ENCODE measurements at regions not wholly inside any gene's neighbourhood (a gene's known extent, or its start where the extent isn't known, plus 50 kb on each side); places are given as distances from the start of the nearest gene placed in this dataset.

DNA sequence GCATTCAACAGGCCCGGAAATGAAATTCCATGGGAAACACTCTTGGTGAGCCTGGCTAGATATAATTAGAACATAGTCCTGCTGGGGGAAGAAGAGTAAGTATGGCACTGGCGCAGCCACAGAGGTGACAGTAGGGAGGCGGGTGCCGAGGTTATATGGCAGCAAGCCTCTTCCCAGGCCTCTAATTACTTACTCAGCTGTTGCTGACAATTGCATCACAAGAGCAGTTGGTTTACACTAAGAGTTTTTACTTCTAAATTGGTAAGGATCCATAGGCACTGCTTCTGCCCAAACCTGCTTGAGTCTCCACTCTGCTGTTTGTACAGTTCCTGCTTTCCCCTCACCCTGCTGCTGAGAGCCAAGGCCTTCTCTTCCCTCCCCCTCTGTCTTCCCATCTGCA, 93.3 kb upstream of the DUSP5 start:
- Histone ChIP-seq H3K4me2 (ENCODE audit: unreplicated experiment) (no peak overlapping the region), H3K4me1 (ENCODE audit: insufficient read depth) (peaks cover 32% of the 10 kb centered on the region), H3K9me2 (ENCODE audit: insufficient read depth) (no peaks in the 10 kb centered on the region), H3K4me3 (no peak overlapping the region), H3K9ac (no peak overlapping the region), H4K20me1 (ENCODE audit: insufficient read depth) (no peaks in the 10 kb centered on the region), H2AFZ (no peak overlapping the region), H3K27me3 (replicated peaks; ENCODE audit: insufficient read depth) (no peaks in the 10 kb centered on the region), H3F3A (ENCODE audit: insufficient read depth) (peaks cover 7% of the 10 kb centered on the region), H3K9me3 (ENCODE audit: low read depth) (no peaks in the 10 kb centered on the region), H3K27ac (no peak overlapping the region), H3K36me3 (ENCODE audit: low read depth) (no peaks in the 10 kb centered on the region), H3K79me2 (ENCODE audit: insufficient read depth) (no peaks in the 10 kb centered on the region)
- DNase-seq = peak; percentile 42
- no peak for TF ChIP-seq EZH2phosphoT487 (IDR thresholded peaks at IDR 0.05; ENCODE audit: insufficient read depth, low read depth)
- no peak for TF ChIP-seq EZH2 (IDR thresholded peaks at IDR 0.05; ENCODE audit: insufficient read depth, poor library complexity, severe bottlenecking)
- 83% methylated on average over 4 of the region's 4 CpGs for WGBS, 2 experiments (ENCODE audit: low coverage in 1 of 2, low lambda C conversion rate in 2 of 2, missing lambda C conversion rate in 2 of 2)
- in situ Hi-C loops (cut with MboI) = no loop called here

DNA sequence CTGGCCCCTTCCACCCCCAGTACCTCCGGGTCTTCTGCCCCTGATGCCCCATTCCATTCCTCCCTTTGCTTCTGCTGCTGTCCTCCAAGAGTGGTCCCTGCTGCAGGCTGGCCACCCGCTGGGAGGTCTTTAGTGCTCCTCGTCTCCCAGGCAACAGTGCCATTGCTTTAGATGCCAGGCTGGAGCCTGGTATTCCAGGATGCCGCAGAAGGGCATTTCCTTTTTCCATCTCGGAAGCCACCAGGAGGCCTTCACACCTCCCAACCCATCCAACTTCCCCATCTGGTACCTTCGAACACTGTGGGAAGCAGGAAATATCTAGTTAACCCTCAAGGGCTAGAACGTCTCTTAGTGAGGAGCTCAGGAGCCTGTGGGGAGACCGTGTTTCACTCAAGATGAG, 92.9 kb upstream of the DUSP5 start:
- no peak overlapping the region for H3K4me2 ChIP-seq (ENCODE audit: unreplicated experiment)
- no peaks in the 10 kb centered on the region for H3K27me3 ChIP-seq (replicated peaks; ENCODE audit: insufficient read depth)
- H3K4me1 ChIP-seq (ENCODE audit: insufficient read depth) = peaks cover 32% of the 10 kb centered on the region
- H2AFZ ChIP-seq = no peak overlapping the region
- no peak overlapping the region for H3K27ac ChIP-seq
- peaks cover 7% of the 10 kb centered on the region for H3F3A ChIP-seq (ENCODE audit: insufficient read depth)
- H3K4me3 ChIP-seq = no peak overlapping the region
- in situ Hi-C loops (cut with MboI) = no loop called here
- 83 to 84% methylated on average over 8 of the region's 8 CpGs for WGBS, 2 experiments (ENCODE audit: low coverage in 1 of 2, low lambda C conversion rate in 2 of 2, missing lambda C conversion rate in 2 of 2)
- H3K9me2 ChIP-seq (ENCODE audit: insufficient read depth) = no peaks in the 10 kb centered on the region
- H3K79me2 ChIP-seq (ENCODE audit: insufficient read depth) = no peaks in the 10 kb centered on the region
- H3K9ac ChIP-seq = no peak overlapping the region
- TF ChIP-seq EZH2 (IDR thresholded peaks at IDR 0.05; ENCODE audit: insufficient read depth, poor library complexity, severe bottlenecking) (no peak), EZH2phosphoT487 (IDR thresholded peaks at IDR 0.05; ENCODE audit: insufficient read depth, low read depth) (no peak)
- H3K36me3 ChIP-seq (ENCODE audit: low read depth) = no peaks in the 10 kb centered on the region
- no peaks in the 10 kb centered on the region for H3K9me3 ChIP-seq (ENCODE audit: low read depth)
- no peak for DNase-seq
- no peaks in the 10 kb centered on the region for H4K20me1 ChIP-seq (ENCODE audit: insufficient read depth)

DNA sequence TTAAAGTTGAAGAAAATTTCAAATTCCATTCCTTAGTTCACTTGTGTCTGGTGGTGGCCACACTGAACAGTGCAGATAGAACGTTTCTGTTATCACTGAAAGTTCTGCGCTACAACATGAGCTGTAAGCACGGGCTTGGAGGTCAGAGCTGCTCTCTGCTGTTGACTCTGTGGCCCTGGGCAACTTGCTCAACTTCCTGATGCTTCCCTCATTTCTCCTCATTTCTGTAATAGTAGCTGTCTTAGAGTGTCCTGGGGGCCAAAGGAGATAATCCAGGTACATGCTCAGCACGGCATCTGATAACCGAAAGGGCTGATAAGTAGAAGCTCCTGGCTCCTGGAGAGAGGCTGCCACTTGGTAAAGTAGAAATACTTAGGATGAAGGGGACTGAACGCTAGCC, 92.3 kb upstream of the DUSP5 start:
- peaks cover 32% of the 10 kb centered on the region for H3K4me1 ChIP-seq (ENCODE audit: insufficient read depth)
- no peaks in the 10 kb centered on the region for H3K36me3 ChIP-seq (ENCODE audit: low read depth)
- DNase-seq = no peak
- H3K9me2 ChIP-seq (ENCODE audit: insufficient read depth) = no peaks in the 10 kb centered on the region
- no peak overlapping the region for H3K4me2 ChIP-seq (ENCODE audit: unreplicated experiment)
- H3K27me3 ChIP-seq (replicated peaks; ENCODE audit: insufficient read depth) = no peaks in the 10 kb centered on the region
- in situ Hi-C loops (cut with MboI) = no loop called here
- no peaks in the 10 kb centered on the region for H3K79me2 ChIP-seq (ENCODE audit: insufficient read depth)
- no peak overlapping the region for H3K4me3 ChIP-seq
- TF ChIP-seq EZH2 (IDR thresholded peaks at IDR 0.05; ENCODE audit: insufficient read depth, poor library complexity, severe bottlenecking) (no peak), EZH2phosphoT487 (IDR thresholded peaks at IDR 0.05; ENCODE audit: insufficient read depth, low read depth) (no peak)
- 88 to 95% methylated on average over 6 of the region's 6 CpGs for WGBS, 2 experiments (ENCODE audit: low coverage in 1 of 2, low lambda C conversion rate in 2 of 2, missing lambda C conversion rate in 2 of 2)
- H4K20me1 ChIP-seq (ENCODE audit: insufficient read depth) = no peaks in the 10 kb centered on the region
- no peaks in the 10 kb centered on the region for H3K9me3 ChIP-seq (ENCODE audit: low read depth)
- no peak overlapping the region for H2AFZ ChIP-seq
- H3F3A ChIP-seq (ENCODE audit: insufficient read depth) = peaks cover 11% of the 10 kb centered on the region
- no peak overlapping the region for H3K9ac ChIP-seq
- no peak overlapping the region for H3K27ac ChIP-seq

GRCh38 chr10:110407301-110408170, 90.2 kb upstream of the DUSP5 start:
- in situ Hi-C loops (cut with MboI) = no loop called here

More at GRCh38 chr10:110407301-110408170, 90.2 kb upstream of the DUSP5 start:
- TF ChIP-seq EZH2 (IDR thresholded peaks at IDR 0.05; ENCODE audit: insufficient read depth, poor library complexity, severe bottlenecking) (no peak), EZH2phosphoT487 (IDR thresholded peaks at IDR 0.05; ENCODE audit: insufficient read depth, low read depth) (no peak)
- Histone ChIP-seq H3K79me2 (ENCODE audit: insufficient read depth) (no peaks in the 10 kb centered on the region), H3K4me2 (ENCODE audit: unreplicated experiment) (peak overlapping the region; percentile 32), H3K4me1 (ENCODE audit: insufficient read depth) (peaks cover 52% of the 10 kb centered on the region), H3K27me3 (replicated peaks; ENCODE audit: insufficient read depth) (no peaks in the 10 kb centered on the region), H3K27ac (peak overlapping the region; percentile 40), H3F3A (ENCODE audit: insufficient read depth) (peaks cover 11% of the 10 kb centered on the region; the same call in 1 of the 2 replicates), H4K20me1 (ENCODE audit: insufficient read depth) (no peaks in the 10 kb centered on the region), H3K36me3 (ENCODE audit: low read depth) (no peaks in the 10 kb centered on the region), H3K9ac (peak overlapping the region; percentile 7; the same call in 1 of the 2 replicates), H3K9me2 (ENCODE audit: insufficient read depth) (no peaks in the 10 kb centered on the region), H2AFZ (peak overlapping the region; percentile 15), H3K9me3 (ENCODE audit: low read depth) (no peaks in the 10 kb centered on the region), H3K4me3 (no peak overlapping the region)
- 78 to 82% methylated on average over 8 of the region's 8 CpGs for WGBS, 2 experiments (ENCODE audit: low coverage in 1 of 2, low lambda C conversion rate in 2 of 2, missing lambda C conversion rate in 2 of 2)
- DNase-seq = peak; percentile 49

Measured in GM23248 (cell line).